Ishikawa (cell line): ENCODE measurements at regions not wholly inside any gene's neighbourhood (a gene's known extent, or its start where the extent isn't known, plus 50 kb on each side); places are given as distances from the start of the nearest gene placed in this dataset.

Experiments used
- CEBPB ChIP-seq: IDR thresholded peaks from 2 replicates; pipeline ENCODE4 v1.6.1; 2012
- CREB1 ChIP-seq: IDR thresholded peaks from 2 replicates; pipeline ENCODE4 v1.6.1; 2012; ENCODE audit warnings: low read depth
- EGR1 ChIP-seq: IDR thresholded peaks from 2 replicates; pipeline ENCODE4 v1.6.1; 2012
- EP300 ChIP-seq: IDR thresholded peaks from 2 replicates; pipeline ENCODE4 v1.6.1; 2012; ENCODE audit warnings: borderline replicate concordance
- FOXM1 ChIP-seq: IDR thresholded peaks from 2 replicates; pipeline ENCODE4 v1.6.1; 2012; ENCODE audit warnings: low read depth, borderline replicate concordance
- NFIC ChIP-seq: IDR thresholded peaks from 2 replicates; pipeline ENCODE4 v1.6.1; 2012
- RAD21 ChIP-seq: IDR thresholded peaks from 2 replicates; pipeline ENCODE4 v1.6.1; 2012; ENCODE audit warnings: low read depth
- TAF1 ChIP-seq: IDR thresholded peaks from 2 replicates; pipeline ENCODE4 v1.6.1; 2012; ENCODE audit warnings: low read depth, mild to moderate bottlenecking
- TCF12 ChIP-seq: IDR thresholded peaks from 2 replicates; pipeline ENCODE4 v1.6.1; 2012; ENCODE audit warnings: low read depth
- TEAD4 ChIP-seq: IDR thresholded peaks from 2 replicates; pipeline ENCODE4 v1.6.1; 2012
- YY1 ChIP-seq: IDR thresholded peaks from 2 replicates; pipeline ENCODE4 v1.6.1; 2012; ENCODE audit warnings: low read depth
- ZBTB7A ChIP-seq: IDR thresholded peaks from 2 replicates; pipeline ENCODE4 v1.6.1; 2012; ENCODE audit warnings: low read depth
- TF ChIP-seq, protein P1 (sequence below): IDR thresholded peaks from 2 replicates; pipeline ENCODE4 v1.6.1; 2012
- TF ChIP-seq, protein P2 (sequence below): IDR thresholded peaks from 2 replicates; pipeline ENCODE4 v1.6.1; 2012; ENCODE audit warnings: low read depth, mild to moderate bottlenecking
- TF ChIP-seq, protein P3 (sequence below): IDR thresholded peaks from 2 replicates; pipeline ENCODE4 v1.6.1; 2012

DNA sequence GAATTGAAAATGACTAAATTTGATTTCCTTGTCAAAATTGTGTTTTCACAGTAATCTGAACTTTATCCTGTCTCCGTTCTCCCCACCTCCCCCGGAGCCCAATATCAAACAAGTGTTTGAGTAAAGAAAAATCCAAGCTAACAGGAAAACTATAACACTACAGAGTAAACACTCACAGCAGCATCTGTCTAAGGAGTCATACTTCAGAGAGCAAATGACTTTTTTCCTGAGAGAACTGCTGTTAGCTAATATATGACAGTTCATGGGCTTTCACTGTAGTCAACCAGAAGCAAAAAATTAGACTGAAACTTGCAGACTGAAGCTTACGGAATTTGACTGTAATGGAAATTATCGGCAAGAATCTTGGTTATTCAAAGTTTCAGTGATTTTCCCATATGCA, 321.7 kb downstream of the ANKRD50 start:
- TF ChIP-seq ZBTB7A = no peak
- TF ChIP-seq FOXM1 = no peak
- TF ChIP-seq TCF12 = no peak
- TF ChIP-seq, protein P1, sequence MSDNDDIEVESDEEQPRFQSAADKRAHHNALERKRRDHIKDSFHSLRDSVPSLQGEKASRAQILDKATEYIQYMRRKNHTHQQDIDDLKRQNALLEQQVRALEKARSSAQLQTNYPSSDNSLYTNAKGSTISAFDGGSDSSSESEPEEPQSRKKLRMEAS = no peak
- TF ChIP-seq CEBPB = no peak
- no peak for TF ChIP-seq EP300
- TF ChIP-seq, protein P2, sequence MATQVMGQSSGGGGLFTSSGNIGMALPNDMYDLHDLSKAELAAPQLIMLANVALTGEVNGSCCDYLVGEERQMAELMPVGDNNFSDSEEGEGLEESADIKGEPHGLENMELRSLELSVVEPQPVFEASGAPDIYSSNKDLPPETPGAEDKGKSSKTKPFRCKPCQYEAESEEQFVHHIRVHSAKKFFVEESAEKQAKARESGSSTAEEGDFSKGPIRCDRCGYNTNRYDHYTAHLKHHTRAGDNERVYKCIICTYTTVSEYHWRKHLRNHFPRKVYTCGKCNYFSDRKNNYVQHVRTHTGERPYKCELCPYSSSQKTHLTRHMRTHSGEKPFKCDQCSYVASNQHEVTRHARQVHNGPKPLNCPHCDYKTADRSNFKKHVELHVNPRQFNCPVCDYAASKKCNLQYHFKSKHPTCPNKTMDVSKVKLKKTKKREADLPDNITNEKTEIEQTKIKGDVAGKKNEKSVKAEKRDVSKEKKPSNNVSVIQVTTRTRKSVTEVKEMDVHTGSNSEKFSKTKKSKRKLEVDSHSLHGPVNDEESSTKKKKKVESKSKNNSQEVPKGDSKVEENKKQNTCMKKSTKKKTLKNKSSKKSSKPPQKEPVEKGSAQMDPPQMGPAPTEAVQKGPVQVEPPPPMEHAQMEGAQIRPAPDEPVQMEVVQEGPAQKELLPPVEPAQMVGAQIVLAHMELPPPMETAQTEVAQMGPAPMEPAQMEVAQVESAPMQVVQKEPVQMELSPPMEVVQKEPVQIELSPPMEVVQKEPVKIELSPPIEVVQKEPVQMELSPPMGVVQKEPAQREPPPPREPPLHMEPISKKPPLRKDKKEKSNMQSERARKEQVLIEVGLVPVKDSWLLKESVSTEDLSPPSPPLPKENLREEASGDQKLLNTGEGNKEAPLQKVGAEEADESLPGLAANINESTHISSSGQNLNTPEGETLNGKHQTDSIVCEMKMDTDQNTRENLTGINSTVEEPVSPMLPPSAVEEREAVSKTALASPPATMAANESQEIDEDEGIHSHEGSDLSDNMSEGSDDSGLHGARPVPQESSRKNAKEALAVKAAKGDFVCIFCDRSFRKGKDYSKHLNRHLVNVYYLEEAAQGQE = no peak
- TF ChIP-seq, protein P3, sequence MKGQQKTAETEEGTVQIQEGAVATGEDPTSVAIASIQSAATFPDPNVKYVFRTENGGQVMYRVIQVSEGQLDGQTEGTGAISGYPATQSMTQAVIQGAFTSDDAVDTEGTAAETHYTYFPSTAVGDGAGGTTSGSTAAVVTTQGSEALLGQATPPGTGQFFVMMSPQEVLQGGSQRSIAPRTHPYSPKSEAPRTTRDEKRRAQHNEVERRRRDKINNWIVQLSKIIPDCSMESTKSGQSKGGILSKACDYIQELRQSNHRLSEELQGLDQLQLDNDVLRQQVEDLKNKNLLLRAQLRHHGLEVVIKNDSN = no peak
- no peak for TF ChIP-seq NFIC
- TF ChIP-seq CREB1 = no peak
- no peak for TF ChIP-seq TEAD4
- no peak for TF ChIP-seq EGR1
- TF ChIP-seq YY1 = no peak
- no peak for TF ChIP-seq RAD21
- TF ChIP-seq TAF1 = no peak

DNA sequence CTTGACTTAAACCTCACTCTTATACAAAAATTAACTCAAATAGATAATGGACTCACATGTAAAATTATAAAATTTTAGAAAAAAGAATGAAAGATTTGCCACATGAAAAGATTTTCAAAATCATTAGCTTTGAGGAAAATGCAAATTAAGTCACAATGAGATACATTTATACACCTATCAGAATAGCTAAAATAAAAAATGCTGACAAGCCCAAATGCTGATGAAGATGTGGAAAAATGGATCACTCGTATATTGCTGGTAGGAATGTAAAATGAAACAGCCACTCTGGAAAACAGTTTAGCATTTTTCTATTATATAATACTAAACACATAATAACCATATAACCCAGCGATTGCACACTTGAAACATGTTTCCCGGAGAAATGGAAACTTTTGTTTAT, 316.2 kb downstream of the ANKRD50 start:
- TF ChIP-seq FOXM1 (no peak), RAD21 (no peak), TCF12 (no peak), YY1 (no peak), EP300 (no peak), CEBPB (no peak), EGR1 (no peak), NFIC (no peak), ZBTB7A (no peak), TEAD4 (no peak), TAF1 (no peak)
- TF ChIP-seq, protein P2 = no peak
- TF ChIP-seq, protein P1 = no peak

DNA sequence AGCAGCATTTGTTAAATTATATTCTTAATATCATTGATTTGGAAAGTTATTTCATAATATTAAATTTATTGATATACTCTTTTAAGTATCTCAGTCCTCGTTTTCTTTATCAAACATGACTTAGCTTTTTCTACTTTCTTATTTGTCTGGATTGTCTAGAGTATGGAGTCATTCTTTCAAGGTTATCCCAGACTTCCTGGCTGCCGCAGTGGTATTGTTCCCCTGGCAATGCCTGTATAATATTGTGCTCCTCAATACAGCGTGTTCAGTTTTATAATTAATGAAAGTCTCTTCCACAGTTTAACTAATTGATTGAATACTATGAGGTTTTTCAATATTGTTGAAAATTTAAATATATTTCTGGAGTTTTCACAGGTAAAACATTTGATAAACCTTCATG, 310.9 kb downstream of the ANKRD50 start:
- TF ChIP-seq CREB1 (no peak), TCF12 (no peak), YY1 (no peak), NFIC (no peak), EGR1 (no peak), EP300 (no peak)

DNA sequence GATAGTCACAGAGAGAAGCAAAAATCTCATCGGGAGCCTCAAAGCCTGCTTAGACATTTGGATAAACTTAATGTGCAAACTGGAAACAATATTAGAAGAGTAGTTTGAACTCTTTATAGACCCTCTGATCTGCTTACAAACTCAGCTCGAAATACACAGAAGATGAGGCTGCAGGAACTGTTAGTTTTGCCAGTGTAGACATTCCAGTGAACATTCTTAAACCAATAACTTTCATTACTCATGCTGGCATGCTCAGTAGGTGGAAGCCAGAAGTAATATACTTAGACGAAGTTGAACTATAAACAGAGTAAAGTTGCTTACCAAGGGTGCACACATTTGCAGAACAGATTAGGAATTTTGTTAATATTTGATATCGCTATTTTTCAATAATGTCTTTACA, 303.5 kb downstream of the ANKRD50 start:
- TF ChIP-seq NFIC = no peak
- no peak for TF ChIP-seq TAF1
- TF ChIP-seq YY1 = no peak
- TF ChIP-seq TCF12 = no peak
- no peak for TF ChIP-seq CREB1
- TF ChIP-seq, protein P2 = no peak
- no peak for TF ChIP-seq TEAD4
- no peak for TF ChIP-seq ZBTB7A
- TF ChIP-seq RAD21 = no peak
- TF ChIP-seq, protein P1 = no peak

DNA sequence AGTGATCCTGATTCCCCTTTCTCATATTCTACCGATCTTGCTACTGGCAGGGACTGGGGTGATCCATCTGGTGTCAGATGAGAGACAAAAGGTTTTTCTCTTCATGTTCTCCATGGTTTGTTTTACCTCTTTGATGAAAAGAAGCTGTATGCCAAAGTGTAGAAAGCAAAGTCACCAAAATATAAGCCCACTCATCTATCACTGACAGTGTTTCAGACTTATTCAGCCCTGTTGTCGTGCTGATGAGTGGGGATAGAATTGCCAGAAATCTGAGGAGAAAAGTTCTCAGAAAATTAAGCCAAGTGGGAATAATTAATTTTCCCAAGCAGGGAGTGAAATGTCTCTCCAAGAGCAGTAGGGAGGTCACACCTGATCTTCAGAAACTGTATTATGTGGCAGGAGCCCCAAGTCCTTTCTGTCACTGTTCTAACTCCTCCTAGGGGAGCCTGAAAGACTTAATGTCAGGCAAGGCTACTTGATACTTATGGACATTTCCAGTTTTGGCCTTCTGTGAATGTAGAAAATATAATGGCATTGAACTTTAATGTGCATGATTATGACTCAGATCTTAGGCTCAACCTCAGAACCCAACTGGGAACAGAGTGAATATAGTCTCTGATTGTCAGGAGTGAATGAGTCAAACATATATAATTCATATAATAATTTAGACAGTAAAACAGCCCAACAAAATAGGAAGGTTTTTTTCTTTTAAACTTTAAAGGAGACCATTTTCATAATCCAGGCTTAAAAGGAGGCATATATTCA, 298.1 kb downstream of the ANKRD50 start:
- no peak for TF ChIP-seq TEAD4
- no peak for TF ChIP-seq EGR1
- no peak for TF ChIP-seq YY1
- no peak for TF ChIP-seq RAD21
- no peak for TF ChIP-seq TAF1
- TF ChIP-seq, protein P3 = no peak
- TF ChIP-seq TCF12 = no peak
- TF ChIP-seq ZBTB7A = no peak
- TF ChIP-seq, protein P1 = no peak
- TF ChIP-seq NFIC = no peak
- TF ChIP-seq, protein P2 = no peak
